ENCODE measurements at regions not wholly inside any gene's neighbourhood (a gene's known extent, or its start where the extent isn't known, plus 50 kb on each side); places are given as distances from the start of the nearest gene placed in this dataset.

DNA sequence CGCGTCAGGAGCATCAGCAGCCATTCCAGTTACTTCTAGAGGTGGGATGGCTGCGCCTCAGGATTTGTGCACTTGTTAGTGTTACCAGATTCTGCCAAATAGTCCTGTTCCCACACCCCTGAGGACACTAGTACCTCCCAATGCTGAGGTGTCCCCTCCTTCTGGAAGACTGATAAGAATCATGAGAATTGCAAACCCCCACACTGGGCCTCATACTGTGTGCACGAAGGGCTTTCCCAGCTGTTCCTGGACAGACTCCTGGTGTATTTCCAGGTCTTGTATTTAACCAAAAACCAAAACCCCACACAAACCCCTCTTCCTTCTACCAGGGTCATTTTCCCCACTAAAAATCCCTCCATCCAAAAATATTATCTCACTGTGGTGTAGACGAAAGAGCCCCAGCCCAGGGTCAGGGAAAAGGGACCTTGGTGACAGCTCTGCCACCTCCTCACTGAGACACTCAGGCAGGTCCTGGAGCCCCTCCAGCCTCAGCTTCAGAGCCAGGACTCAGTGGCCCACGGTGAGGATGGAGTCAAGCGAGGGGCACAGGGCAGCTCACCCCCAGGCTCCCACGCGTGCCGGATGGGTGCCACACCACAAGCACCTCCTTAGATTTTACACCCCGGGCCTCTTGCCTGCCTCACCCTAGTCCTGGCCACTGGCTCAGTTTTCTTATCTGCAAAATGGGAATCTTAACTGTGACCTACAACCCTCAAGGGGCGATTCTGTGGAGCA is 131.4 kb upstream of the RUNX3 start:
- TF ChIP-seq, protein P1, sequence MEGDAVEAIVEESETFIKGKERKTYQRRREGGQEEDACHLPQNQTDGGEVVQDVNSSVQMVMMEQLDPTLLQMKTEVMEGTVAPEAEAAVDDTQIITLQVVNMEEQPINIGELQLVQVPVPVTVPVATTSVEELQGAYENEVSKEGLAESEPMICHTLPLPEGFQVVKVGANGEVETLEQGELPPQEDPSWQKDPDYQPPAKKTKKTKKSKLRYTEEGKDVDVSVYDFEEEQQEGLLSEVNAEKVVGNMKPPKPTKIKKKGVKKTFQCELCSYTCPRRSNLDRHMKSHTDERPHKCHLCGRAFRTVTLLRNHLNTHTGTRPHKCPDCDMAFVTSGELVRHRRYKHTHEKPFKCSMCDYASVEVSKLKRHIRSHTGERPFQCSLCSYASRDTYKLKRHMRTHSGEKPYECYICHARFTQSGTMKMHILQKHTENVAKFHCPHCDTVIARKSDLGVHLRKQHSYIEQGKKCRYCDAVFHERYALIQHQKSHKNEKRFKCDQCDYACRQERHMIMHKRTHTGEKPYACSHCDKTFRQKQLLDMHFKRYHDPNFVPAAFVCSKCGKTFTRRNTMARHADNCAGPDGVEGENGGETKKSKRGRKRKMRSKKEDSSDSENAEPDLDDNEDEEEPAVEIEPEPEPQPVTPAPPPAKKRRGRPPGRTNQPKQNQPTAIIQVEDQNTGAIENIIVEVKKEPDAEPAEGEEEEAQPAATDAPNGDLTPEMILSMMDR (conservative IDR thresholded peaks at IDR 0.05), result no peak
- TF ChIP-seq EZH2 (IDR thresholded peaks at IDR 0.05; ENCODE audit: low read depth), result no peak

Measured in PC-9 (cell line).